Osteocyte (in vitro differentiated cells): ENCODE measurements at regions not wholly inside any gene's neighbourhood (a gene's known extent, or its start where the extent isn't known, plus 50 kb on each side); places are given as distances from the start of the nearest gene placed in this dataset.

Experiments
- DNase-seq: peaks from one replicate; pipeline ENCODE4 v3.0.0; 2021; ENCODE audit warnings: mixed read lengths; ENCODE audit not compliant: unreplicated experiment; ENCODE audit errors: extremely low spot score
- H3K27ac Mint-ChIP-seq: one replicate; pipeline ENCODE4 v1.8.0; 2021; ENCODE audit warnings: mild to moderate bottlenecking, mixed read lengths; ENCODE audit not compliant: unreplicated experiment
- H3K27me3 Mint-ChIP-seq: one replicate; pipeline ENCODE4 v1.8.0; 2021; ENCODE audit warnings: mixed read lengths; ENCODE audit not compliant: unreplicated experiment
- H3K36me3 Mint-ChIP-seq: one replicate; pipeline ENCODE4 v1.8.0; 2021; ENCODE audit warnings: mixed read lengths; ENCODE audit not compliant: unreplicated experiment
- H3K4me1 Mint-ChIP-seq: one replicate; pipeline ENCODE4 v1.8.0; 2021; ENCODE audit warnings: mixed read lengths; ENCODE audit not compliant: unreplicated experiment
- H3K4me3 Mint-ChIP-seq: one replicate; pipeline ENCODE4 v1.8.0; 2021; ENCODE audit warnings: mild to moderate bottlenecking, moderate library complexity, mixed read lengths; ENCODE audit not compliant: unreplicated experiment
- H3K9me3 Mint-ChIP-seq: one replicate; pipeline ENCODE4 v1.8.0; 2021; ENCODE audit warnings: mixed read lengths; ENCODE audit not compliant: unreplicated experiment
- CTCF ChIP-seq: fragments of 200-600 bp; sonication (generic); IDR thresholded peaks from 2 replicates; pipeline ENCODE4 v1.5.0; 2021; ENCODE audit warnings: antibody characterized with exemption, mild to moderate bottlenecking, moderate library complexity

- no peak for TF ChIP-seq CTCF
- Mint-ChIP-seq H3K27me3 (no peaks in the 10 kb centered on the region), H3K4me3 (no peak overlapping the region), H3K9me3 (peaks cover 22% of the 10 kb centered on the region), H3K27ac (peak overlapping the region; percentile 89), H3K36me3 (peaks cover 6% of the 10 kb centered on the region), H3K4me1 (peaks cover 76% of the 10 kb centered on the region)
- DNase-seq = no peak
Observed at GRCh38 chr2:149735237-149735958, 147.8 kb upstream of the MMADHC start.

- TF ChIP-seq CTCF = no peak
- Mint-ChIP-seq H3K4me1 (peaks cover 75% of the 10 kb centered on the region), H3K4me3 (no peak overlapping the region), H3K36me3 (peaks cover 6% of the 10 kb centered on the region), H3K27ac (peak overlapping the region; percentile 89), H3K9me3 (peaks cover 22% of the 10 kb centered on the region), H3K27me3 (no peaks in the 10 kb centered on the region)
- DNase-seq = no peak
Observed at GRCh38 chr2:149733936-149734685, 146.5 kb upstream of the MMADHC start.

GRCh38 chr2:149732730-149733290 is 145.2 kb upstream of the MMADHC start:
- peak overlapping the region; percentile 89 for H3K27ac Mint-ChIP-seq
- no peak for TF ChIP-seq CTCF
- H3K27me3 Mint-ChIP-seq = no peaks in the 10 kb centered on the region
- no peak overlapping the region for H3K4me3 Mint-ChIP-seq
- H3K9me3 Mint-ChIP-seq = peaks cover 18% of the 10 kb centered on the region
- peaks cover 6% of the 10 kb centered on the region for H3K36me3 Mint-ChIP-seq
- H3K4me1 Mint-ChIP-seq = peaks cover 78% of the 10 kb centered on the region
- no peak for DNase-seq

GRCh38 chr2:149732001-149732685 is 144.6 kb upstream of the MMADHC start:
- DNase-seq = no peak
- peaks cover 84% of the 10 kb centered on the region for H3K4me1 Mint-ChIP-seq
- no peak for TF ChIP-seq CTCF
- H3K27me3 Mint-ChIP-seq = no peaks in the 10 kb centered on the region
- no peak overlapping the region for H3K4me3 Mint-ChIP-seq
- H3K36me3 Mint-ChIP-seq = peaks cover 6% of the 10 kb centered on the region
- H3K9me3 Mint-ChIP-seq = peaks cover 18% of the 10 kb centered on the region
- H3K27ac Mint-ChIP-seq = peak overlapping the region; percentile 89

- H3K9me3 Mint-ChIP-seq = peaks cover 10% of the 10 kb centered on the region
- DNase-seq = no peak
- H3K4me1 Mint-ChIP-seq = peaks cover 87% of the 10 kb centered on the region
- H3K4me3 Mint-ChIP-seq = no peak overlapping the region
- TF ChIP-seq CTCF = no peak
- H3K27ac Mint-ChIP-seq = no peak overlapping the region
- peaks cover 4% of the 10 kb centered on the region for H3K36me3 Mint-ChIP-seq
- H3K27me3 Mint-ChIP-seq = no peaks in the 10 kb centered on the region
Observed at GRCh38 chr2:149731079-149731478, 143.5 kb upstream of the MMADHC start.
